NCI-H2081 treated with DMSO at 0.1 percent for 48 hours (cell line): ENCODE measurements at regions not wholly inside any gene's neighbourhood (a gene's known extent, or its start where the extent isn't known, plus 50 kb on each side); places are given as distances from the start of the nearest gene placed in this dataset.
"Not testable (repeated sequence)": the region's sequence is repeated elsewhere in the genome, so short reads cannot be mapped to it uniquely, and the experiment has no call there.

Experiments used
- DNase-seq: peaks from one replicate; lab custom pipeline; 2025; lab: John Stamatoyannopoulos, UW

DNA sequence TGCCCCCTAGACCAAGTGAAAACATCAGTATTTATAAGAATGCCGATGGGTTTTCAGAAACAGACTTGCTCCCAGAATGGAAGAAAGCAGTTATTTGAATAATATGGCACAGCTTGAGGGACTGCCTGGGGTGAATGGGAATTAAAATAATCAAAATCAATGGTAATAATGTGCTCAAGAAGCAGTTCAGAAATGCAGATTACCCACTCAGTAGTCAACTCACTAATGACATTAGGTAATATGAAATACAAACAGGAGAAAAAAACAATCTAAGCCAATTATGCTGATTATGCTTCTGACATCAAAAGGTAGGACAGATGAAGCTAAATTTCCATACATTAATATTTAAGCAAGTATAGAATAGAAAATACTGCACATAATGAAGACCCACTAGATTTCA lies 179.3 kb downstream of the ENC1 start:
- no peak for DNase-seq

DNA sequence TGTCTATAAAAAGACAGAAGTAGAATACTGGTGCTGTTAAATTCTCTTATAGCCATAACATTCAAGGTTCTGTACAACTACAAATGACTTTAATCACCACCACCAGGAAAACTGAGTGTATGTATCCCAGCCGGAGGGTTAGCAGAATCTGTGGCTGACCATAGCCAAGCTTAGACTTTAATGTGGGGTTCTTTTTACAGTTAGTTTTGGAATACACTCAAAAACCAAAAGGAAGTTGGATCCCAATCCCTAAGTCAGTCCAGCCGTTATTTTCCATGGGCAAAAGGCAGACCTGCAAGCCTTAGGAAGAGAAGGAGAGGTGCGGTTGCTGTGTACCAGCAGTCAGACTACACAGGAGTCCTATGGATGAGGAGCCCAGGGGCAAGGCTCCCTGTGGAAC lies 179.8 kb downstream of the ENC1 start:
- no peak for DNase-seq

DNA sequence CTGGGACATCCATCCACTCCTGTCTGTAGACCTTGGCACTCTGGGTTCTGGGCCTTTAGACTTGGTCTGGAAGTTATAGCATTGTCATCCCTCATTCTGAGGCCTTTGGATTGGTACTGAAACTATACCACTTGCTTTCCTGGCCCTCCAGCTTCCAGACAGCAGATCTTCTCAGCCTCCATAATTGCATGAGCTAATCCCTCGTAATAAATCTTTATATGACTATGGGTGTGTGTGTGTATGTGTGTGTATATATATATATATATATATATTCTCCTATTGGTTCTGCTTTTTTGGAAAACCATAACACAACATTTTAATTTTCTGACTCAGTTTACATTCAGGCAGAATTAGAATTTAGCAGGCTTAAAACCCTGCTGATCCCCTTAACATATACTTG lies 180.5 kb downstream of the ENC1 start:
- no peak for DNase-seq

DNA sequence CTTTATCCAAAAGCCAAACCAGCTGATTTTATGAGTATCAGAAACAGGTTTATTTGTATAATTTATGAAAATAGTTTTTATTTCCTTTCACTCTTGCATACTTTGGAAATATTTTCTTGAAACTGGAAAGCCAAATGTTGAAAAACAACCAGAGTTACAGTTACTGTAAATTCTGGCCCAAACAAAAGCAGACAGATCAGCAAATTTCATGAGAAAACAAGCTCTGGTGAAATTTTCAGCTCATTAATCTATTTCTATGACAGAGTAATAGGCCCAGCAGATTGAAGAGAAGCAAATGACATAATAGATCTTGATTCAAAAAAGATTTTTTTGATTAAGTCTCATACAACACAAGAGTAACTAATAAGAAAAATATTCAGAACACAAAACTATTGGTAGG lies 182.7 kb downstream of the ENC1 start:
- DNase-seq, result no peak

DNA sequence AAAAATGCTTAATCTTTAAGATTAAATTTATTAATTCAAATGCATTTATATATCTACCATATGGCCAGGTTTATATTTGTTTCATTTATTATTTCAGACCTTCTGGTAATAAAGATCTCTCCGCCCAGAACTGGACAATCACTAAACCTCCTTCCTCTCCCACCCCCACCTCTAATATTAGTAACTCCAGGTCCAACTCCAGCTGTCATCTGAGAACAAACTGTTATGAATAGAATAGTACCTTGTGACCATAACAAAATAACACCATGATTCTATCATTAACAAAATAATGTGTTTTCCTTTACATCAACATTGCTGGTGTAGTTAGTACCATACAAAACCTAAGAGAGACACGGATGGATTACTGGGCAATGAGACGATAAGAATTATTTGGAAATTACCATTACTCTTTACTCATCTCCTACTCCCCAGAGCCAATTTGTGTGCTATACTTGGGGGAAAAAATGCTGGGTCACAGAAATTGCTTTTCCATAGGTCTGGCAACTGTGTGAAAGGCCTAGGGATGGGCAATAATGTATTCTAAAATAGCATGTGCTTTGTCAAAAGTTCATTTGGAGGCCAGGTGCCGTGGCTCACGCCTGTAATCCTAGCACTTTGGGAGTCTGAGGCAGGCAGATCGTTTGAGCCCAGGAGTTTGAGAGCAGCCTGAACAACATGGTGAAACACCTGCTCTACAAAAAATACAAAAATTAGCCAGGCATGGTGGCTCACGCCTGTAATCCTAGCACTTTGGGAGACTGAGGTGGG lies 186.1 kb downstream of the ENC1 start:
- no peak for DNase-seq

DNA sequence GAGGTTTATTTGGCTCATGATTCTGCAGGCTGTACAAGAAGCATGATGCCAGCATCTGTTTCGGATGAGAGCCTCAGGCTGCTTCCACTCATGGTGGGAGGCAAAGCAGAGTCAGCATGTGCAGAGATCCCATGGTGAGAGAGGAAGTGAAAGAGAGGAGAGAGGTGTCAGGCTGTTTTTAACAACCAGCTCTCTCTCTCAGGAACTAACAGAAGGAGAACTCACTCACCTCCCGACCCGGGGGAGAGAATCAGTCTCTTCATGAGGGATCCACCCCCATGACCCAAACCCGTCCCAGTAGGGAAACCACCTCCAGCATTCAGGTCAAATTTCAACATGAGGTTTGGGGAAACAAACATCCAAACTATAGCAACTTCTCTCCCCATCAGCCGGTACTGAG lies 187.7 kb downstream of the ENC1 start:
- DNase-seq, result no peak

DNA sequence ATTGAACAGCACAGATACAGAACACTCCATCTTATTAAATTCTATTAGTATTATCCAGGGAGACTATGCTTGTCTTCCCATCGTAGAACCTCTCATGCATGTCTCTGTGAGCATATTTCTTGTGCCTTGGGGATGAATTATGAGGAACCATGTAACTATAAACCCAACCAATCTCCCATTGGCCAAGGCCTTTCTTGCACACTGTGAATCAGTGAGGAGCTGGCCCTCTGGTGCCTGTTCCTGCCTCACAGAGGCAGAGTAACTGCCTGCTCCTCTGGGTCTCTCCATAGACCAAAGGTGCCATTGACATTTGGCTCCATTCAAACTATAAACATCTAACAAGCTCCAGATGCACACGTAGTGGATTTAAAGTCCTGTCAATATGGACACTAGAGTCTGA lies 190.4 kb downstream of the ENC1 start:
- DNase-seq, result no peak

DNA sequence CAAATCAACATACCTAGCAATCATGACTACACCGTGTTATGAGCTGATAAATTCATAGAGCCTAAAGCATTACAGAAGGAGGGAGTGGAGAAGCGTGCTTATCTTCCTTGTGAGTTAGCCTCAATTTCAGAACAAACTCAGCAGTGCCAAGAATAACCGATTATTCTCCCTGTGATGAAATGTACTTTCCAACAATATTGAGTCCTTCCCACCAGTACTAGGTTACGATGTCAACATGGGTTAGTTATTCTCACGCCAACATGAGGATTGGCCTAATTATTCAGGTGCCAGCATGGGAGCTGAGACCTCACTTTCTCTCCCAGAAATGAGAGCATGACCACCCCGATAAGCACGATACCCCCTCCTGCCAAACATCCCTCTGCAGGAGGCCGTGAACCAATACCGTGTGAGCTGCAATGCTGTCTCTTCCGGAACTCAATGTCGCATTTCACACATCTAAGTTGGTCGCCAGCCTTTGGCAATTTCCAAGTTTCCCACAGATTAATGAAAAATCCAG lies 193.7 kb downstream of the ENC1 start:
- DNase-seq, result no peak

DNA sequence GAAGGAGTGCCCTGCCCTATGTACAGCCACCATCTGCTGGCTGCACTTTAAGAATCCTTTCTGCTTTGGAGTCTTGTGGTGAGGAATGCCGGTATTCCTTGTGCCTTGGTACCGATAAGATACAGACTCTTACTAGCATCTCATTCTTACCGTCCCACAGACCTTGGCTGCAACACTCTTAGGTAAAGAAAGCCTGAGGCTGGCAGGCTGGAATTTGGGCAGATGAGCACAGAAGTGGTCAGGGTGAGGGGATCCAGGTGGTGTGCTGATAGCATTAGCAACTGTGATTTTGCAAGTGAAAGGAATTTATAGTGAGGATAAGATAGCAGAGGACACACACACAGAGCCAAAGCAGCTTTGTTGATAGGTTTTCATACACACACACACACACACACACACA lies 198.1 kb downstream of the ENC1 start:
- no peak for DNase-seq

DNA sequence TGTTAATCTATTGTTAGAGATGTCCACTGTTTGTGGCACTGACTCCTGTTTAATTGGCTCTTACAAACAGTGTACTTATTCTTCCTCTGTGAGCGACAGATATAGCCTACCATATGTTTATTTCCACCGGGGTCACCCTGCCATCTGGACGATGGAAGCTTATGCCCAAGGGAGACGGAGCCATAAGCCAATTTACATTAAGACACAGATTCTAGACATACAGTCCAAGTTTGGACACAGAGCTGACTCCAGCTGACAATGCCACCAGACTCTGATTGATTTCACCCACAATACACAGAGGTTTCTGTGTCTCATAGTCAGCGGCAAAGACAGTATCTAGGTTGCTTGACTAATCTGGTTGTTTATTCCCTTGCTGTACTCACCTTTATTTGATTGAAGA lies 198.9 kb downstream of the ENC1 start:
- DNase-seq, result no peak

DNA sequence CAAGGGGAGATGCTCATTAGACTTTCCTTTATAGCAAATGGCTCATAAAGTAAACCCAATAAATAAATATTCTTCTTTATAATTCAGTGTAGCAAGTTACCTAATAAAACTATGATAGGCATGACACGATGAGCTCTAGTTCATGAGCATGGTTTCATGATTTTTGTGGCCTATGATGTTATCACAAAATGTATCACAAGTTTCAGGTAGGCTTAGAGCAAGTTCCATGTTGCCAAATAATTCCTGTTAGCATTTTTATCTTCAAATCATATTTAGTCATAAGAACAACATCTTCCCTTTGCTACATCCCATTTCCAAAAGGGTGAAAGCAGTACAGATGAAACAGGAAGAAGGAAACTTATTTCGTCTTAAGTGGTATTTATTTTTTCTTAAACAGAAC lies 200.2 kb downstream of the ENC1 start:
- DNase-seq, result no peak

DNA sequence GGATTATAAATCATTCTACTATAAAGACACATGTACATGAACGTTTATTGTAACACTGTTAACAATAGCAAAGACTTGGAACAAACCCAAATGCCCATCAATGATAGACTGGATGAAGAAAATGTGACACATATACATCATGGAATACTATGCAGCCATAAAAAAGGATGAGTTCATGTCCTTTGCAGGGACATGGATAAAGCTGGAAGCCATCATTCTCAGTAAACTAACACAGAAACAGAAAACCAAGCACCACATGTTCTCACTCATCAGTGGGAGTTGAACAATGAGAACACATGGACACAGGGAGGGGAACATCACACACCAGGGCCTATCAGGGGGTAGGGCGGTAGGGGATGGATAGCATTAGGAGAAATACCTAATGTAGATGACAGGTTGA lies 202.7 kb downstream of the ENC1 start:
- not testable (repeated sequence) for DNase-seq

DNA sequence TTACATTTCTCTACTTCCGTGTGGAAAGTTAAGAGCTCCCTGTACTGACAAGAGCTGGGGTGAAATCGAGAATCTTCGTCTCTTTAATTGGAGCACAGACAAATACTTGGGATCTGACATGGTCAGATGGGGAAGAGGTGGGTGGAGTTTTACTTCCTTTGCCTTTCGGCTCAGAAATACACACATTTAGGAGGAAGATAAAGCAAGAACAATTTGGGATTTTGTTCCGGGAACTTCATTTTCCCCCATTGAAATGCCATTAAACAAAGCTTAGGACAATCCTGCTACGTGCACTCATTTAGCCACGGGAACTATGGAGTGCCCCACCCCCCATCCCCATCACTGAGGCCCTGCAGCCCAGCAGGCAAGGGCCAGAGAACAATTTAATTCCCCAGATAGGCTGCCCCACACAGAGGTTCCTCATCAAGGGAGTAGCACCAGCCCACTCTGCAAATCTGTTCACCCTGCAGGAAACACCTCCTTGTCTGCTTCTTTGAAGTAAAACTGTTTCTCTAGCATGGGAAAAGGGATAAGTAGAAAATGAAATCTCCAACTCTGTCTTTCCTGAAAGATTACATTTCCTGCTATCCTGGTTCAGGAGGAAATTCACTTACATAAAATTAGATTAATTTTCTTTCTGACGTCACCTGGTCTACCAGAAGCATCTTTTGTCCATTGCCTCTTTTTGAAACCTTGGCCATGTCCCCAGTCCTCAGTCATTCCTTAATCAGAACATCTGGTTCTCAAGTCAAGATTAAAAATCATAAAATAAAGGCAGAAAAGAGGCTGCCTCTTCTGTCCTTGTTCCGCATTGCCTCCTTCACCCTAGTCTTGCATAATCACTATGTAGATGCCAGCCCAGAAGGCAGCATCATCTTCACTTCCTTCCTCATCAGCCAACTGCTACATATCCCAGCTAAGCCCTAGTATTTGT lies 206.4 kb downstream of the ENC1 start:
- no peak for DNase-seq

DNA sequence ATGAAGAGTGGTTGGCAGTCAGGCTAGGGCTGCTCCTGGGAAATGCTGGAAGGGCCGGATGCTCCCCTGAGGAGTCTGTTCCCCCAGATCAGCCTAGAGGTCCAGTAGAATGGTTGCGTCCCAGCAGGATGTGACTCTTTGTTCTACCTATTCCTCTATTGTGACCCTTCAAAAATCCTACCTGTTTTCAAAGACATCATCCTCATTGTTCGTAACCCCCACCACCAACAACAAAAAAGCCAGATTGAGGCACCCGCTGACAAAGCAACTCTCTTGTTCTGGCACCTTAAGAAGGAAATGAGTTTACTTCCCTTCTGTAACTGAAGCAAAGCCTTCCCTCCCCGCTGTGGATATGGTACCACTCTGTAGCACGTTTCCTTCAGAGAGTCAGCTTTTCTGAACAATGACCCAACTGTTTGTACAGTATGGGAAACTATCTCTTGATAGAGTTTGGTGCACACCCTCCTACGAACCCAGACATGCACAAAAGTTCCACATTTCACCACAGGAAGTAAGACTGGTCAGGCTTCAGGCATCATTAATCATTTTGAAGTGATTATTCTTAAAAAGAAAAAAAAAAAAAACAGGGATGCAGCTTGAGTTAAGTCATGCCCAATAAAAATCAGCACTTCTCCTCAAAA lies 207.2 kb downstream of the ENC1 start:
- DNase-seq, result no peak

DNA sequence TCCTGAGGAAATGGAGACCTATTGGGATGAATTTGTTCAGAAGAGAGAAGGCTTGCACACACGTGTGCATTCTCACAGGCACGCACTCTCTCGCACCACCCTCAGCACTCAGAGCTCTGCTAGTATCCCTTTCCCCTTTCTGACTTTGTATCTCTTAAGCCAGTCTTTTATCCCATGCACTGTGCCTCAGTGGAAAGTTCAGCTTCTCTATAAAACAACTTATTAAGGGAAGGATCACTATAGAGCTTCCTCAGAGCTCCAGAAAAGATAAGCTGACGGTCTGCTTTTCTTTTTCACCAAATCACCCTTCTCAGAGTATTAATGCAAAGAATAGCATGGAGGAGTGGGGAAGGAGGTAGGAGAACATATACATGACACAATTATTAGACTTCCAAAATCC lies 207.8 kb downstream of the ENC1 start:
- no peak for DNase-seq

DNA sequence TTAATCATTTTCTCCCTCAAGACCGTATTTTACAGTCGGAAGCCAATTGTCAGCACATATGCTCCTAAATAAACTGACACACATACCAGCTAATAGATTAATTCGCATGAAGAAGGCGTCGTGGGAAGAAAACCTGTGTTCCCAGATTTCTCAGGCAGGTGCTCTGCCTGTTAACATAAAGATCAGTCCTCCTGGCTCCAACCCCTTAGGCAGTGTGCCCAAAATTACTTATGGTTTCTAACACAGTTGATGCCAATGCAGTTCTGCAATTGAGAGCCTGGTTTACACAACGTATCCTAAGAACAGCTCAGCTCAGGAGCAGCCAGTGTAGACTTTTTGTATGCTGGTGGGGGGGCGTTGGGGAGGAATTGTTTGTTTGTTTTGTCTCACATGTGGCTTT lies 208.3 kb downstream of the ENC1 start:
- DNase-seq, result no peak

DNA sequence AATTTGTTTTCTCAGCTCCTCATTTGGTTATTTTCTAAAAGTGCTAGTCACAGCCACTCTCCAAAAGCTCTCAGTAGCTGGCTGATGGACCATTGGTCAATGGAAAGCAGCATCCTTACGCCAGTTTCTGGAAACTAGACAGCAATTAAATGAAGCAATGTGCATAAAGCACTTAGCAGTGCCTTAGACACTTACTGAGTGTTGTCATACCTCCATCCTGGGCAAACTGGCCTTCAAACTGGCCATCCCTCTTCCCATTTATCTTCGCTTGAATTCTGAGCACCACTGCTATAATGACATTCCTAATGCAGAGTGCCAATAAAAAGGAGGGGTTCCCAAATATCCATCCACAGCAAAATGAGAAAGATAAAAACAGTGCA lies 209.2 kb downstream of the ENC1 start:
- DNase-seq, result no peak

DNA sequence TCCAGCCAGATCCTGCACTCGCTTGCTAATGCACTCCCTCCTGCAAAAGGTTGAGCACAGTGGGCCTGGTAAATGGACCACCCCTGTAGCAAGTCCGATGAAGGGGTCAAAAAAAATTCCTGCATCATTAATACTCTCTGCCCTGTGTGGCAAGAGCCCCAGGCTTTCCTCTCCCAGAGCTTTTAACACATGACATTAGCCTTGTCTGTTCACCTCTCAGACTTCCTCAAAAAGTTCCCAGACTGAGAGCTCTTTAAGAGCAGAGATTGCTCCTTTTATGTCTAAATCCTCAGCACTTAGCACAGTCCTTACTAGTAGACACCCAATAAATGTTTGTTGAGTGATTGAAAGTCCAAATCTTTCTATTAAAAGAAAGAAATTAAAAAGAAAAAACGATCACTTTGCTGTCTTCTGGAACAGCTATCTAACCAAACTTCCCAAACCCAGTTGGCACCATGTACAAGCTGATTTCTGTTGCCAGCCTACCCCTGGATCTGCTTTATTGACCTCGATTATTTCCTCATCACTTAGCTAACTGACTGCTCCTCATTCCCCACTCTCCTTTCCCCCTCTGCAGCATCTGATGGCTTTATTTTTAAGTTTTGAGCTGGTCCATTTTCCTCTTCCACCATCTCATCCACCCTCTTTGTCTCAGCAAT lies 209.8 kb downstream of the ENC1 start:
- DNase-seq, result no peak

DNA sequence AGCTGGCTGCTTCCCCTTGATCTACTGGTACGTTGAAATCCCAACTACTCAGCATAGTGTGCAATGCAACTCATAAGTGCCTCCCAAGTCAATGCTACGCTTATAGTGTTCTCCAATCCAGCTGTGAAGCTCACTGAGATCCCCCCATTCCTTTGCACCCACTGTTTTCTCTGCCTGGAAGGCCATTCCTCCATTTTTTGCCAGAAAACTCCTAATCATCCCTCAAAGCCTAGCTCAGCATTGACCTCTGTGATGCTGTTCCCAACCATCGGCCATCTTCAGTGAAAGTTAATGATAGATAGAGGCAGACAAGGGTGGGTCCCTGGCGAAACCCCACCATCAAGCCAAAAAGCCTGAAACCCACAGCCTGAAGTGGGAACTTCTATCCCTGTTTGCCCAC lies 211.0 kb downstream of the ENC1 start:
- no peak for DNase-seq

DNA sequence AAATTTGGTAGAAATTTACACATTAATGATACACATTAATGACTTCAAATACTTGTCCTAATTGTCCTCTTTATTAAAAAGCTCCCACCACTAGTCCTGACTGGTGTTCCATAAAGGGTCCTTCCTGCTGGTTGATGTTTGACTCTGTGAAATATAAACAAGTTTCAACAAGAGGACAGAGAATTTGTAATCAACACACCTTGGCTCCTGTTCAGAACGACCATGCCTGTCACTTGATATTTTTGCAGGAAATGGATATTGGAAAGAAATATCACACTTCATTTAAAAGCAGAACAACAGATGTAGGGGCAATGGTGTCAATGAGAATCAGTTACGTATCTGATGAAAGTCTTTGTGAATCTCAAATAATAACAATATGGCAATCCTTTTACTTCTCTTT lies 211.7 kb downstream of the ENC1 start:
- no peak for DNase-seq

DNA sequence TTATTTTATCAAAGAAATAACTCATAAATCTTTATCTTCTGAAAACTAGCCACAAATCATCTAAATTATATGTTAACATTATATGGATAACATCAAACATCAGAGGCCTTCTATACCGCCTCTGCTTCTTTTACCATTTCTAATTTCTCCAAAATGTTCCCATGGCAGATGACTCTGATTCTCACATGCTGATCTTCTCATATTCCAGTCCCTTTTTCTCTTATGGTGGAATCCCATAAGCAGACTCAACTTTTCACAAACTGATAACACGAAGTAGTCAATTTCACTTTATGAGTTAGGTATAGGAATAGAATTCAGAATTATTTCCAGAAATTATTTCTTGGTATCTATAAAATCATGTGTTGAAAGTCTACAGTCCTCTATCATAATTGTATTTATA lies 212.3 kb downstream of the ENC1 start:
- DNase-seq, result no peak

DNA sequence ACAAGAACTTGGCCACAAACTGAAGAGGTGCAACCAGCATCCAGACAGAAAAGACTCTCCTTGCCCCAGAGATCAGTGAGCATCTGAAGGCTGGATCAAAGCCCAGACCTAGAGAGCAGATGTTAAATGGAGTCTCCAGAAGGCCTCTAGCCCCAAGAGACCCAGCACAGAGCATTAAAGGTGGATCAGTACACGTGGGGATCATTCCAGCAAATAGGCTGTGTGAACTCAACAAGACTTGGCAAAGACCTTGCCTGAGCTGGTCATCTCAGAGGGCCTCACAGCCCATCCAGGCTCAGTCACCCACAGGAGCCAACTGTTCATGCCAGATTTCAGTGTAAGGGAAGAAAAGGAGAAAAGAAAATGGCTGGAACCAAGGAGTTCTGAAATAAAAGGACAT lies 214.0 kb downstream of the ENC1 start:
- DNase-seq, result no peak
